ENCODE measurements at regions not wholly inside any gene's neighbourhood (a gene's known extent, or its start where the extent isn't known, plus 50 kb on each side); places are given as distances from the start of the nearest gene placed in this dataset.

GRCh38 chr2:74735009-74735408 is 81.0 kb downstream of the SEMA4F start:
- 32% methylated on average over 1 of the region's 2 CpGs for WGBS (ENCODE audit: insufficient coverage, low coverage, low lambda C conversion rate, missing lambda C conversion rate)
- intact Hi-C loops (cut with DNase I): no loop called here

GRCh38 chr2:74735564-74735963 is 81.5 kb downstream of the SEMA4F start:
- Histone ChIP-seq H3K36me3 (no peaks in the 10 kb centered on the region), H3K4me3 (no peak overlapping the region), H3K27ac (no peak overlapping the region), H3K9me3 (peaks cover 0 to 5% (median 0%) of the 10 kb centered on the region in 4 donors), H3K27me3 (no peaks in the 10 kb centered on the region), H3K4me1 (no peaks in the 10 kb centered on the region)
- intact Hi-C loops (cut with DNase I): no loop called here
- no peak for TF ChIP-seq CTCF (IDR thresholded peaks at IDR 0.05)
- no peak for TF ChIP-seq POLR2A (IDR thresholded peaks at IDR 0.05)
- 26% methylated on average over 3 of the region's 3 CpGs for WGBS (ENCODE audit: insufficient coverage, low coverage, low lambda C conversion rate, missing lambda C conversion rate)
- ATAC-seq: no peak
- DNase-seq: no peak

More at GRCh38 chr2:74735009-74735408, 81.0 kb downstream of the SEMA4F start:
- Histone ChIP-seq H3K27ac (no peak overlapping the region), H3K4me3 (no peak overlapping the region), H3K36me3 (no peaks in the 10 kb centered on the region), H3K27me3 (no peaks in the 10 kb centered on the region), H3K9me3 (peaks cover 0 to 5% (median 0%) of the 10 kb centered on the region in 4 donors), H3K4me1 (no peaks in the 10 kb centered on the region)
- ATAC-seq: no peak
- TF ChIP-seq CTCF (IDR thresholded peaks at IDR 0.05) (no peak), POLR2A (IDR thresholded peaks at IDR 0.05) (no peak)
- no peak for DNase-seq

- H3K36me3 ChIP-seq: no peaks in the 10 kb centered on the region
Observed at GRCh38 chr2:74736589-74736988, 82.5 kb downstream of the SEMA4F start.

GRCh38 chr2:74738586-74738985 is 84.5 kb downstream of the SEMA4F start:
- DNase-seq (no peak), ATAC-seq (no peak)
- no peaks in the 10 kb centered on the region for H3K4me1 ChIP-seq
- H3K36me3 ChIP-seq: no peaks in the 10 kb centered on the region
- H3K27ac ChIP-seq: no peak overlapping the region
- H3K9me3 ChIP-seq: peaks cover 0 to 5% (median 0%) of the 10 kb centered on the region in 4 donors
- TF ChIP-seq CTCF (IDR thresholded peaks at IDR 0.05): no peak
- no peak for TF ChIP-seq POLR2A (IDR thresholded peaks at IDR 0.05)
- H3K4me3 ChIP-seq: no peak overlapping the region
- H3K27me3 ChIP-seq: no peaks in the 10 kb centered on the region
- WGBS (ENCODE audit: insufficient coverage, low coverage, low lambda C conversion rate, missing lambda C conversion rate): 49% methylated on average over 6 of the region's 6 CpGs
- intact Hi-C loops (cut with DNase I): no loop called here

More at GRCh38 chr2:74736589-74736988, 82.5 kb downstream of the SEMA4F start:
- Histone ChIP-seq H3K27me3 (no peaks in the 10 kb centered on the region), H3K27ac (no peak overlapping the region), H3K4me1 (no peaks in the 10 kb centered on the region), H3K9me3 (peaks cover 0 to 5% (median 0%) of the 10 kb centered on the region in 4 donors), H3K4me3 (no peak overlapping the region)
- TF ChIP-seq CTCF (IDR thresholded peaks at IDR 0.05) (no peak), POLR2A (IDR thresholded peaks at IDR 0.05) (no peak)
- ATAC-seq (no peak), DNase-seq (no peak)
- intact Hi-C loops (cut with DNase I): no loop called here
- WGBS (ENCODE audit: insufficient coverage, low coverage, low lambda C conversion rate, missing lambda C conversion rate): 56% methylated on average over 2 of the region's 2 CpGs

- TF ChIP-seq POLR2A (IDR thresholded peaks at IDR 0.05) (no peak), CTCF (IDR thresholded peaks at IDR 0.05) (no peak)
- intact Hi-C loops (cut with DNase I): no loop called here
Observed at GRCh38 chr2:74739129-74739528, 85.1 kb downstream of the SEMA4F start.

More at GRCh38 chr2:74739129-74739528, 85.1 kb downstream of the SEMA4F start:
- Histone ChIP-seq H3K27me3 (no peaks in the 10 kb centered on the region), H3K36me3 (no peaks in the 10 kb centered on the region), H3K9me3 (peaks cover 0 to 5% (median 0%) of the 10 kb centered on the region in 4 donors), H3K4me3 (no peak overlapping the region), H3K4me1 (no peaks in the 10 kb centered on the region), H3K27ac (no peak overlapping the region)
- no peak for ATAC-seq
- no peak for DNase-seq
